ENCODE measurements at regions not wholly inside any gene's neighbourhood (a gene's known extent, or its start where the extent isn't known, plus 50 kb on each side); places are given as distances from the start of the nearest gene placed in this dataset.
"Not testable (repeated sequence)": the region's sequence is repeated elsewhere in the genome, so short reads cannot be mapped to it uniquely, and the experiment has no call there.

- DNase-seq = no peak
Observed at GRCh38 chr5:120923026-120923425, 458.9 kb downstream of the PRR16 start.

DNA sequence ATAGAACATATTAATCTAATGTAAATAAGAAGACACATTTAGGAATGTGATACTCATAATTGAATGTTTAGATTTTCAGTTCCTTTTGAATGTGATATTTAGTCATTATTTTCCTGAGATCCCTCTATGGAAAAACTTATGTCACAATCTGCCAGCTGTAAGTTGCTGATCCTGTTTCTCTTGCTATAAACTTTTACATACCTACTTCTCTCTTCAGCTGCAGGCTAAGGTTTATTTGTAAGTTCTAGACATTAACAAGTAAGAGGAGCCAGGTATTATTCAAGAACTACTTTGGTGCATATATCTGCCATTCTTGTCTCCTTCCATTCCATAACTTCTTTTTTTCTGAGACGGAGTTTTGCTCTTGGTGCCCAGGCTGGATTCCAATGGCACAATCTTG lies 462.4 kb downstream of the PRR16 start:
- no peak for DNase-seq

GRCh38 chr5:120927950-120928530 lies 463.9 kb downstream of the PRR16 start:
- DNase-seq = no peak

DNA sequence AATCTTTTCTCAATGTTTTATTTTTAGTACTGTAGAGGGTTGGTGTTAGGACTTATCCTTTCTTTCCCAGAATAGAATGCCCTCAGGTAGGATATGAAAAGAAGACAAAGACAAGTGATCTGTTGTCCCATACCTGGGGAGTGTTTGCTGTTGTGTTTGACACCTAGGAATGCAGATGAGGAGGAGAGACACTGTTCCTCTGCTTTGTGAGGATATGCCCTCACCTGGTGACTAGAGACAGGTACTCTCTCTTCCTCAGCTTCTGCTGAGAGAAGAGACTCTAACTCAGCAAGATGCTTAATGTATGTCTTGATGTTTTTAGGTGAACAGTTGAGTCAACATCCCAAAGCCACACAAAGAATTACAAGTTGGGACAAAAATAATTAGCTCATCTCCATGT lies 468.4 kb downstream of the PRR16 start:
- no peak for DNase-seq

GRCh38 chr5:120934031-120934430 lies 469.9 kb downstream of the PRR16 start:
- DNase-seq = no peak

- DNase-seq = no peak
Observed at GRCh38 chr5:120936652-120937051, 472.6 kb downstream of the PRR16 start.

GRCh38 chr5:120938604-120939003 lies 474.5 kb downstream of the PRR16 start:
- no peak for DNase-seq

DNA sequence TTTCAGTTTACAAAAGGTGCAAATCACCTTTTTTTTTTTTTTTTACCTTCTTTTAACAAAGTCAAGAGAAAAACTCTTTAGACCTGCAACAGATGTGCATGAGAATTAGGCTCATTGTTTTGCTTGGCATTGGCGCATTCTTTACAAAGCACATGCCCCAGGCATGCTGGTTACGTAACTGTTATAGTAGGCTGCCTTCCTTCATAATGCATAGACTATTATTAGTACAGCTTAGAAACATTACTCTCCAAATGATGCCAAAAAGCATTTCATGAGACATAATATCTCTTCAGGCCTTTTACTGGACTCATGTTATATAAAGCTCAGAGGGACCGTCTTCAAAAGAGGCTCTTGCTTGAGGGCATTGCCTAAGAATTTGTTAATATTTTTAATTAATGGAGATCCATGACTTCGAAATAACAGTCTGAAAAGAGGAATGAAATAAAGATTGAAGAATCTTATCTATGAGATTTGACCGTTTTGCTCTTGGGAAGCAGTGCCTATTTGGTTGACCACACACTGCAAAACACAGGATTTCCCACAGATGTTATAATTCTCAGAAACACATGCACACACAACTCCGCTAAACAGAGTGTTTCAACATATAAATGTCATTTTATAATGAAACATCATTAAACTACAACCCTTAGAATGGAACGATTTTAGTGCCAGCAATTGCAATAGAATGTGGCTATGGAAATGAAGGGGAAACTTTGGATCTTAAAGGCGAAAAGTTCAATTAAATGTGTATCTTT lies 478.7 kb downstream of the PRR16 start:
- no peak for DNase-seq

GRCh38 chr5:120949596-120949995 lies 485.5 kb downstream of the PRR16 start:
- not testable (repeated sequence) for DNase-seq

DNA sequence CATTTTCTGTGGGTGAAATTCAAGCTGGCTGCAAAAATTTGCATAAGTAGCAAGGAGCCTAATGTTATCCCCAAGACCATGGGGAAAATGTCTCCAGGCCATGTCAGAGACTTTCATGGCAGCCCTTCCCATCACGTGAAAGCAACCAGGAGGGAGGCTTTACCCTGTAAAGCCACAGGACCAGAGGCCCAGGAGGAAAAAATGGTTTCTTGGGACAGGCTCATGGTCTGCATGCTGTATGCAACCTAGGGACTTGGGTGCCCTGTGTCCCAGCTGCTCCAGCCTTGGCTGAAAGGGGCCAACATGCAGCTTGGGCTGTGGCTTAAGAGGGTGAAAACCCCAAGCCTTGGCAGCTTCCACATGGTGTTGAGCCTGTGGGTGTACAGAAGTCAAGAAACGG lies 489.3 kb downstream of the PRR16 start:
- not testable (repeated sequence) for DNase-seq

DNA sequence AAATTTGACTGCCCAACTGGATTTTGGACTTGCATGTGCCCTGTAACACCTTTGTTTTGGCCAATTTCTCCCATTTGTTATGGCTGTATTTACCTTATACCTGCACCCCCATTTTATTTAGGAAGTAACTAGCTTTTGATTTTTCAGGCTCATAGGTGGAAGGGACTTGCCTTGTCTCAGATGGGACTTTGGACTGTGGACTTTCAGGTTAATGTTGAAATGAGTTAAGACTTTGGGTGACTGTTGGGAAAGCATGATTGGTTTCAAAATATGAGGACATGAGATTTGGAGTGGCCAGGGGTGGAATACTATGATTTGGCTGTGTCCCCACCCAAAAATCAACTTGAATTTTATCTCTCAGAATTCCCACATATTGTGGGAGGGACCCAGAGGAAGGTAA lies 490.2 kb downstream of the PRR16 start:
- DNase-seq = no peak

DNA sequence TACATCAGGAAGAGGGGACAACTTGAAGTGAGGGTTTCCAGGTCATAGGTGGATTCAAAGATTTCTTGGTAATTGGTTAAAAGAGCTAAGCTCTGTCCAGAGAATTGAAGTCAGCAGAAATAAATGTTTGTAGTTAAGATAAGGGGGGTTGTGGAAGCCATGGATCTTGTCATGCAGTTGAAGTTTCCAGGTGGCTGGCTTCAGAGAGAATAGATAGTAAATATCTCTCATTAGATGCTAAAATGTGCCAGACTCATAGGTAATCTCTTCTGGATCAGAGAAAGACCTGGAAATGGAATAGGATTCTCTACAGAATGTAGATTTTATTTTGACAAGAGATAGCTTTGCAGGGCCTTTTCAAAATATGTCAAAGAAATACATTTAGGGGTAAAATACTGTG lies 491.7 kb downstream of the PRR16 start:
- DNase-seq = no peak

- no peak for DNase-seq
Observed at GRCh38 chr5:120958877-120959485, 494.9 kb downstream of the PRR16 start.

DNA sequence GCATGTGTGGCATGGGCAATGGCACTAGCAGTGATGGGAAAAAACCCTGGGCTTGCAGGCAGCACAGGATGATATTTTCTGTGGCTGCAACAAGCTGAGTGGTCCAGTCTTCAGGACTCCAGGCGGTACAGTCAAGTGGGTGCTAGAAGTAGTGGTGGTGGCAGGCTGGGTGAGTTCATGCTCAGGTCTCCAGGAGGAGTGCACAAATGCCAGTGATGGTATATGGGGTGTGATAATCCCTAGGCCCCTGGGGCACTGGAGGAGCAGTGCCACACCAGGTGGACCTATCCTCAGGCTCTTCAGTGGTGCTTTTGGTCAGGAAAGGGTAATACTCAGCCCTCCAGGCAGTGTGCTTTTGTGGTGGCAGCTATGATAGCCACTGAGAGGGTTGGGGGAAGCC lies 496.4 kb downstream of the PRR16 start:
- DNase-seq = no peak

DNA sequence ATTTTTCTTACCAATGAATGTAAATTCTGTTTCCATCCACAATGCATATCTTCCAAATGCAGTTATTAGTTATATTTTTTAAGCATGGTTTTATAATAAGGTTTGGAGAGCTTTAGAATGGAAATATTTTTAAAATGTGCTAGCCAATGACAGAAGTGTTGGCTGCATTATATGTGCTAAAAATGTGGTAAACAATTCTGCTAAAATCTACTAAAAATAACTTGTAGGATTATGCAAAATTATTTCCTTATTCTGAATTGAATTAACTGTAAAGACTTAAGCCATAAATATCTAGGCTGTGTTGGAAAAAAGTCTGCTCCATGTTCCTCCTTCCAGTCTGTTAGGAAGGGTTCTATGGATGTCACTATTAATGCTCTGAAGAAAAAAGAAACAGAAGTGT lies 503.3 kb downstream of the PRR16 start:
- no peak for DNase-seq

GRCh38 chr5:120974690-120975089 lies 510.6 kb downstream of the PRR16 start:
- no peak for DNase-seq

- DNase-seq = no peak
Observed at GRCh38 chr5:120982351-120982750, 518.3 kb downstream of the PRR16 start.

DNA sequence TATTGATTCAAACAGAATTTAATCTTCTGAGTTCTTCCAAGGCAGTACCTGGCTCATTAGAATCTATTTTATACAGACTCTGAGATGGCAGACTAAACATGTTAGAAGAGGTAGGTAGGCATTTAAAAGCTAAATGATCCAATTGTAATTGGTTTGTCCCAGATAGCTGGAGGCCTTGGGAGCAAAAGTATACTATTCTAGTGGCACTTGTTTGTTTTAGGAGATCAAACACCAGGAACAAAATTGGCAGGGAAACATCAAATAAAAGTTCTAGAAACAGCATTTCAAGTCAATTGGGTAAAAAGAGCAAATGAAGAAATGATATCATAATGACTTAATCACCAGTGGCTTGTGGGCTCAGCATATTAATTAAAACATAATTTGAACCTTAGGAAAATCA lies 521.4 kb downstream of the PRR16 start:
- no peak for DNase-seq

GRCh38 chr5:120988491-120988890 lies 524.4 kb downstream of the PRR16 start:
- no peak for DNase-seq

- no peak for DNase-seq
Observed at GRCh38 chr5:120988941-120989340, 524.8 kb downstream of the PRR16 start.

- no peak for DNase-seq
Observed at GRCh38 chr5:120991569-120991968, 527.5 kb downstream of the PRR16 start.

GRCh38 chr5:120994112-120994511 lies 530.0 kb downstream of the PRR16 start:
- DNase-seq = no peak

DNA sequence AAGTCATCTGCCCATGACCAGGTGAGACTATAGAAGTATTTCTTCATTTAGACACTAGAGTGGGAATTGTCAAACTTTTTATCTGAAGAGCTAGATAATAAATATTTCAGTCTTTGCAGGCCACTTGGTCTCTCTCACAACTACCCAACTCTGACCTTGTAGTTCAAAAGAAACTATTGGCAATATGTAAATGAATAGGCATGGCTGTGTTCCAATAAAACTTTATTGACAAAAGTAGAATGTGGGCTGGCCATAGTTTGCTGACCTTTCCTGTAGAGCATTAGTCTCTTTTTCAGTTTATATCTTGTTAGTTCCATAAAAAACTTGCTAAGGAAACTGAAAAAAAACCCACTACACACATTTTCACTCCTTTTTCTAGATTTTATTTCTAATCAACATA lies 535.5 kb downstream of the PRR16 start:
- DNase-seq = no peak

GRCh38 chr5:121006217-121006616 lies 542.1 kb downstream of the PRR16 start:
- no peak for DNase-seq

GRCh38 chr5:121008041-121008440 lies 543.9 kb downstream of the PRR16 start:
- DNase-seq = no peak
